K562 (cell line): ENCODE measurements at regions not wholly inside any gene's neighbourhood (a gene's known extent, or its start where the extent isn't known, plus 50 kb on each side); places are given as distances from the start of the nearest gene placed in this dataset.
A peak's percentile ranks its signal among the peaks of the same experiment; 100 is the strongest.

Experiments
- ATAC-seq: fragments of 200-7000 bp; cut with Tn5 transposase; 3 replicates; pipeline ENCODE4 v1.9.1; 2020; ENCODE audit warnings: moderate library complexity
- BruUV-seq: library from RNA; stranded (reverse); fragments of 400-500 nt; replicated peaks from 2 replicates; lab custom pipeline; 2021; lab: Mats Ljungman, UMichigan
- CTCF ChIA-PET: fragments of 300-600 bp; formaldehyde crosslinking; extraction: SDS; loops from one replicate; lab custom pipeline; 2021; ENCODE audit warnings: low intra/inter-chr PET ratio; lab: Yijun Ruan, JAX
- POLR2A ChIA-PET: fragments of 300-600, 350-650 bp; sonication (Branson Sonifier 250); formaldehyde crosslinking; extraction: SDS; loops from one replicate; lab custom pipeline; 2021; ENCODE audit warnings: antibody characterized with exemption, inconsistent platforms; lab: Yijun Ruan, JAX
- DNase-seq, 4 experiments: peaks; one replicate each; pipeline versions ENCODE4 v3.0.0 to v3.0.0-alpha.2; 2011 to 2018; ENCODE audit warnings: low spot score in 3 of 4, mixed read lengths in 3 of 4; ENCODE audit errors: extremely low read depth in 1 of 4
- FAIRE-seq: peaks from 2 replicates; lab custom pipeline; 2011; peaks lifted over from hg19 to GRCh38; lab: Jason Lieb, UNC
- H2AFZ ChIP-seq: 2 replicates; pipeline ENCODE4 v1.6.0; 2011; ENCODE audit warnings: low read depth, low read length, control low read depth, inconsistent platforms
- H3K27ac ChIP-seq: fragments of 200-600 bp; 3 replicates; pipeline ENCODE4 v1.8.0; 2011; ENCODE audit warnings: low read depth, mild to moderate bottlenecking, control low read depth, inconsistent platforms, low read length, moderate library complexity, mixed read lengths; ENCODE audit errors: extremely low read depth
- H3K27me3 ChIP-seq, 2 experiments: fragments of 300-600 bp in 1 of 2; 2 replicates in 1 of 2; 3 replicates in 1 of 2; pipeline versions ENCODE4 v1.6.0 to v1.8.0; 2011; ENCODE audit warnings: inconsistent platforms in 2 of 2, low read length in 2 of 2, mild to moderate bottlenecking in 1 of 2, mixed read lengths in 1 of 2, moderate library complexity in 1 of 2; ENCODE audit not compliant: control insufficient read depth in 2 of 2, insufficient read depth in 2 of 2
- H3K36me3 ChIP-seq: fragments of 300-600 bp; 3 replicates; pipeline ENCODE4 v1.8.0; 2011; ENCODE audit warnings: mild to moderate bottlenecking, low read length, inconsistent platforms; ENCODE audit not compliant: control insufficient read depth, insufficient read depth
- H3K4me1 ChIP-seq, 2 experiments: fragments of 200-600 bp in 1 of 2; replicated peaks in 1 of 2; 2 replicates in 1 of 2; 3 replicates in 1 of 2; pipeline versions ENCODE4 v1.5.1 to v1.8.0; 2011; ENCODE audit warnings: inconsistent platforms in 2 of 2, low read length in 2 of 2, mild to moderate bottlenecking in 1 of 2, mixed read lengths in 1 of 2, moderate library complexity in 1 of 2; ENCODE audit not compliant: control insufficient read depth in 2 of 2, insufficient read depth in 2 of 2
- H3K4me2 ChIP-seq: 2 replicates; pipeline ENCODE4 v1.6.1; 2011; ENCODE audit warnings: low read length, control low read depth, inconsistent platforms, mixed read lengths; ENCODE audit not compliant: insufficient read depth
- H3K4me3 ChIP-seq: fragments of 200-600 bp; sonication (generic), shearing (Covaris generic); 2 replicates; pipeline ENCODE4 v1.5.1; 2016; ENCODE audit warnings: control low read depth, inconsistent platforms
- H3K79me2 ChIP-seq: fragments of 200-600 bp; 3 replicates; pipeline ENCODE4 v1.8.0; 2011; ENCODE audit warnings: low read length, inconsistent platforms; ENCODE audit not compliant: control insufficient read depth, insufficient read depth
- H3K9ac ChIP-seq, 2 experiments: 2 replicates each; pipeline versions ENCODE4 v1.6.0 to v1.6.1; 2011; ENCODE audit warnings: low read depth in 2 of 2, low read length in 2 of 2, control low read depth in 1 of 2, inconsistent platforms in 1 of 2, mild to moderate bottlenecking in 1 of 2, mixed read lengths in 1 of 2; ENCODE audit not compliant: insufficient read depth in 1 of 2
- H3K9me1 ChIP-seq: one replicate; pipeline ENCODE4 v1.6.0; 2011; ENCODE audit warnings: inconsistent platforms, mild to moderate bottlenecking, low read length, moderate library complexity; ENCODE audit not compliant: control insufficient read depth, insufficient read depth
- H3K9me3 ChIP-seq: replicated peaks from 2 replicates; pipeline ENCODE4 v1.5.1; 2011; ENCODE audit warnings: low read depth, low read length, inconsistent platforms; ENCODE audit not compliant: control insufficient read depth, insufficient read depth
- H4K20me1 ChIP-seq: replicated peaks from 2 replicates; pipeline ENCODE4 v1.6.1; 2011; ENCODE audit warnings: low read length, inconsistent platforms, mixed read lengths; ENCODE audit not compliant: control insufficient read depth, insufficient read depth
- C11orf30 ChIP-seq: fragments of 450-650 bp; IDR thresholded peaks from 2 replicates; pipeline ENCODE4 v1.6.1; 2016; ENCODE audit warnings: low read depth, mild to moderate bottlenecking
- CHAMP1 ChIP-seq: fragments of 450-650 bp; IDR thresholded peaks from 2 replicates; pipeline ENCODE4 v1.6.1; 2016; ENCODE audit warnings: mild to moderate bottlenecking
- ESRRB ChIP-seq: fragments of 250-450 bp; sonication (Bioruptor Pico); IDR thresholded peaks from 2 replicates; pipeline ENCODE4 v1.5.0; 2020; ENCODE audit warnings: mild to moderate bottlenecking, moderate library complexity, borderline replicate concordance
- MAFG ChIP-seq: fragments of 450-650 bp; conservative IDR thresholded peaks from 2 replicates; pipeline ENCODE4 v1.6.1; 2016; ENCODE audit warnings: missing genetic modification characterization, missing compliant biosample characterization
- PRDM10 ChIP-seq: fragments of 450-650 bp; IDR thresholded peaks from 2 replicates; pipeline ENCODE4 v1.6.1; 2018; ENCODE audit not compliant: partially characterized antibody
- SMARCA5 ChIP-seq: fragments of 450-650 bp; IDR thresholded peaks from 2 replicates; pipeline ENCODE4 v1.6.1; 2016
- WGBS: fragments of 100-300 bp; shearing (Covaris generic); methylation state at CpG from one replicate; pipeline ENCODE4 v1.1.6; 2016; ENCODE audit warnings: low coverage, mixed read lengths; ENCODE audit not compliant: insufficient coverage; ENCODE audit errors: missing lambda C conversion rate; 5-methylcytosine and 5-hydroxymethylcytosine counted together
- in situ Hi-C: fragments of 300-500 bp; cut with MboI; formaldehyde crosslinking; loops from 4 replicates; pipeline ENCODE4 v1.15.0; 2018; ENCODE audit warnings: inconsistent platforms, mixed read lengths
- intact Hi-C: fragments of 100-400 bp; cut with micrococcal nuclease; formaldehyde crosslinking; loops from 2 replicates; pipeline ENCODE4 v1.14.2; 2022
- TF ChIP-seq, protein P1 (sequence below): fragments of 450-650 bp; IDR thresholded peaks from 2 replicates; pipeline ENCODE4 v1.6.1; 2016; ENCODE audit warnings: low read depth, mild to moderate bottlenecking, moderate library complexity

GRCh38 chr3:177740254-177740653 lies 543.0 kb upstream of the TBL1XR1 start (continued):
- TF ChIP-seq, protein P1, sequence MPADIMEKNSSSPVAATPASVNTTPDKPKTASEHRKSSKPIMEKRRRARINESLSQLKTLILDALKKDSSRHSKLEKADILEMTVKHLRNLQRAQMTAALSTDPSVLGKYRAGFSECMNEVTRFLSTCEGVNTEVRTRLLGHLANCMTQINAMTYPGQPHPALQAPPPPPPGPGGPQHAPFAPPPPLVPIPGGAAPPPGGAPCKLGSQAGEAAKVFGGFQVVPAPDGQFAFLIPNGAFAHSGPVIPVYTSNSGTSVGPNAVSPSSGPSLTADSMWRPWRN, result no peak
- peak; percentile 59 for TF ChIP-seq MAFG (tag)
- no peak for TF ChIP-seq CHAMP1
- peak; percentile 28; the same call in 1 of the 2 replicates for TF ChIP-seq C11orf30
- TF ChIP-seq ESRRB, result no peak

- ATAC-seq, result no peak
- H3K27me3 ChIP-seq, result no peaks in the 10 kb centered on the region
- no peaks in the 10 kb centered on the region for H3K36me3 ChIP-seq
- no peaks in the 10 kb centered on the region for H3K79me2 ChIP-seq
- no peaks in the 10 kb centered on the region for H3K9me3 ChIP-seq
- 24% methylated on average over 4 of the region's 4 CpGs for WGBS
- FAIRE-seq, result no peak
- ChIA-PET CTCF (no interaction called here), POLR2A (interaction anchor here (2.1 kb wide), 1 partner anchor 11 kb away, joined by 6 read pairs; no protein-coding TSS in a partner anchor)
- H3K4me1 ChIP-seq, result peaks cover 0 to 5% of the 10 kb centered on the region in 2 experiments; a peak in 3 of 5 replicates
- H3K27ac ChIP-seq, result no peak overlapping the region
- no peaks in the 10 kb centered on the region for H4K20me1 ChIP-seq
- TF ChIP-seq PRDM10 (peak; percentile 33), SMARCA5 (no peak)
- intact Hi-C loops (no loop called here), in situ Hi-C loops (no loop called here)
- DNase-seq, result no peak
- H3K4me3 ChIP-seq, result no peak overlapping the region
- H3K9ac ChIP-seq, result no peak overlapping the region
- no peak overlapping the region for H2AFZ ChIP-seq
- H3K9me1 ChIP-seq, result no peaks in the 10 kb centered on the region
- no peak overlapping the region for H3K4me2 ChIP-seq
- BruUV-seq, result no TSS peak
Observed at GRCh38 chr3:177742273-177742672, 545.0 kb upstream of the TBL1XR1 start.
